ENCODE measurements at regions not wholly inside any gene's neighbourhood (a gene's known extent, or its start where the extent isn't known, plus 50 kb on each side); places are given as distances from the start of the nearest gene placed in this dataset.
A peak's percentile ranks its signal among the peaks of the same experiment; 100 is the strongest.

DNA sequence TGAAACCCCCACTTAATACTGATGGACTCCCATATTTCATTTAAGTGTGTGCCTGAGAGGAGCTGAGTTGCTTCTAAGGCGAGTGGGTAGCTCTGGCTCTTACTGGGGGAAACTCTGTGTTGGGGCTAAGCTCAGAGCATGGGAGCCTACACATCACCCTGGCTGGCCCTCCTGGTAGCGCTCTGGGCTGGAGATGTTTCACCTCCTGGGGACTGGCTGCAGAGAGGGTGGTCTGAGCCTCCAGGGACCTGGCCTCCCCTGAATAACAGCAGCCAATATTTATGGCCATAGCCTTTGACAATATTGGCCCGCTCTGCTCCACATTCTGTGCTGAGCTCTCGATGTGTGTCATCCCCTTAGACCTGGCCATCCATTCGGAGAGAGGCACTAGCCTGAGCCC lies 316.5 kb downstream of the ZNF536 start:
- no peak overlapping the region for H2AFZ ChIP-seq (ENCODE audit: low read length)
- no peak for DNase-seq (ENCODE audit: low read depth in 2 of 2)
- TF ChIP-seq EZH2 (IDR thresholded peaks at IDR 0.05; ENCODE audit: low read length, missing control alignments), result no peak
- TF ChIP-seq, protein P1, sequence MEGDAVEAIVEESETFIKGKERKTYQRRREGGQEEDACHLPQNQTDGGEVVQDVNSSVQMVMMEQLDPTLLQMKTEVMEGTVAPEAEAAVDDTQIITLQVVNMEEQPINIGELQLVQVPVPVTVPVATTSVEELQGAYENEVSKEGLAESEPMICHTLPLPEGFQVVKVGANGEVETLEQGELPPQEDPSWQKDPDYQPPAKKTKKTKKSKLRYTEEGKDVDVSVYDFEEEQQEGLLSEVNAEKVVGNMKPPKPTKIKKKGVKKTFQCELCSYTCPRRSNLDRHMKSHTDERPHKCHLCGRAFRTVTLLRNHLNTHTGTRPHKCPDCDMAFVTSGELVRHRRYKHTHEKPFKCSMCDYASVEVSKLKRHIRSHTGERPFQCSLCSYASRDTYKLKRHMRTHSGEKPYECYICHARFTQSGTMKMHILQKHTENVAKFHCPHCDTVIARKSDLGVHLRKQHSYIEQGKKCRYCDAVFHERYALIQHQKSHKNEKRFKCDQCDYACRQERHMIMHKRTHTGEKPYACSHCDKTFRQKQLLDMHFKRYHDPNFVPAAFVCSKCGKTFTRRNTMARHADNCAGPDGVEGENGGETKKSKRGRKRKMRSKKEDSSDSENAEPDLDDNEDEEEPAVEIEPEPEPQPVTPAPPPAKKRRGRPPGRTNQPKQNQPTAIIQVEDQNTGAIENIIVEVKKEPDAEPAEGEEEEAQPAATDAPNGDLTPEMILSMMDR (conservative IDR thresholded peaks at IDR 0.05 in 1 of 2, IDR thresholded peaks at IDR 0.05 in 1 of 2; ENCODE audit: low read depth in 1 of 2, low read length in 2 of 2), result no peak
- no peak overlapping the region for H3K9ac ChIP-seq (ENCODE audit: insufficient read depth, low read length)
- peaks cover 14% of the 10 kb centered on the region for H3K27me3 ChIP-seq (ENCODE audit: control insufficient read depth, insufficient read depth, low read length)
- no peak overlapping the region for H3K27ac ChIP-seq (ENCODE audit: insufficient read depth, low read length)
- no peak overlapping the region for H3K4me3 ChIP-seq (replicated peaks in 1 of 4; ENCODE audit: control extremely low read depth in 1 of 4, insufficient read depth in 1 of 4, low read depth in 3 of 4, low read length in 4 of 4)
- H4K20me1 ChIP-seq (ENCODE audit: control insufficient read depth, extremely low read depth, insufficient read depth, low read length), result no peaks in the 10 kb centered on the region
- no peaks in the 10 kb centered on the region for H3K36me3 ChIP-seq (ENCODE audit: control insufficient read depth, insufficient read depth, low read length)
- H3K4me1 ChIP-seq (ENCODE audit: control insufficient read depth, extremely low read depth, insufficient read depth, low read length), result no peaks in the 10 kb centered on the region
- H3K4me2 ChIP-seq (ENCODE audit: extremely low read depth, insufficient read depth, low read length), result no peak overlapping the region
- no peaks in the 10 kb centered on the region for H3K79me2 ChIP-seq (ENCODE audit: control insufficient read depth, insufficient read depth, low read length)
- H3K9me3 ChIP-seq (ENCODE audit: control insufficient read depth, insufficient read depth, low read depth, low read length), result no peaks in the 10 kb centered on the region

DNA sequence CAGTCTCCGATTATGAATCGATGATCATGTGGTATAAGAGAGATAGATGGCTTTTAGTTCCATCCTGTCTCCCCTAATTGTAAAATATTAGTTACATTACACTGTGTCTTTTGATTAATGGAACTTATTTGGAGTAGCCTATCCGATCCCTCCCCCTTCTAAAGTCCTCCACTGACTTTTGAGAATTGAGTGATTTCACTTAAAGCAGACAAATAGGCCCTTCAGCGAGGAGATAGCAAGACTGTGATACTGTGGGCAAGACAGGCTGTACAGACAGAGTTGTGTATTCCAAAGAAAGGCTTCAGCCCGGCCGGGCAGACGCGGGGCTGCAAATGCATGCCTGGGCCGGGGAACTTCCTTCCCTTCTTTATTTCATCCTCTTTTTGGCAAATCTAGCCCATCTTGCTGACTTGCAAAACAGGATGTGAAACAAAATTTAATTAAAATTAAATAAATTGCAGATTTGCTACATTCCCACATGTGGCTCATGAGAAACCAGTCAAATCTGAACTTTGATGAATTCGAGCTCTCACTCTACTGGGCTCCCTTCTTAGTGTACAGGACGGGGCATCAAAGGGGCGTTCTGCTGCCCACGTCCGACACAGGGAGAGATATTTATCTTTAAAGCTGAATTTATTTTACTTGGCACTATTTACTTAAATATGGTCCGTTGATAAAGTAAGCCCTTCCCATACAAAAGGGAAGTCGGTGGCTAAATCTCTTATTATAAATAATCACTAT lies 314.8 kb downstream of the ZNF536 start:
- Histone ChIP-seq H3K27ac (ENCODE audit: insufficient read depth, low read length) (no peak overlapping the region), H3K4me1 (ENCODE audit: control insufficient read depth, extremely low read depth, insufficient read depth, low read length) (peaks cover 4% of the 10 kb centered on the region), H3K27me3 (ENCODE audit: control insufficient read depth, insufficient read depth, low read length) (peaks cover 5% of the 10 kb centered on the region), H3K79me2 (ENCODE audit: control insufficient read depth, insufficient read depth, low read length) (no peaks in the 10 kb centered on the region), H3K9ac (ENCODE audit: insufficient read depth, low read length) (no peak overlapping the region), H2AFZ (ENCODE audit: low read length) (no peak overlapping the region), H3K36me3 (ENCODE audit: control insufficient read depth, insufficient read depth, low read length) (no peaks in the 10 kb centered on the region), H3K4me3 (replicated peaks in 1 of 4; ENCODE audit: control extremely low read depth in 1 of 4, insufficient read depth in 1 of 4, low read depth in 3 of 4, low read length in 4 of 4) (no peak overlapping the region), H4K20me1 (ENCODE audit: control insufficient read depth, extremely low read depth, insufficient read depth, low read length) (no peaks in the 10 kb centered on the region), H3K4me2 (ENCODE audit: extremely low read depth, insufficient read depth, low read length) (no peak overlapping the region), H3K9me3 (ENCODE audit: control insufficient read depth, insufficient read depth, low read depth, low read length) (no peaks in the 10 kb centered on the region)
- DNase-seq (ENCODE audit: low read depth in 2 of 2), result no peak
- TF ChIP-seq, protein P1 (conservative IDR thresholded peaks at IDR 0.05 in 1 of 2, IDR thresholded peaks at IDR 0.05 in 1 of 2; ENCODE audit: low read depth in 1 of 2, low read length in 2 of 2), result no peak

DNA sequence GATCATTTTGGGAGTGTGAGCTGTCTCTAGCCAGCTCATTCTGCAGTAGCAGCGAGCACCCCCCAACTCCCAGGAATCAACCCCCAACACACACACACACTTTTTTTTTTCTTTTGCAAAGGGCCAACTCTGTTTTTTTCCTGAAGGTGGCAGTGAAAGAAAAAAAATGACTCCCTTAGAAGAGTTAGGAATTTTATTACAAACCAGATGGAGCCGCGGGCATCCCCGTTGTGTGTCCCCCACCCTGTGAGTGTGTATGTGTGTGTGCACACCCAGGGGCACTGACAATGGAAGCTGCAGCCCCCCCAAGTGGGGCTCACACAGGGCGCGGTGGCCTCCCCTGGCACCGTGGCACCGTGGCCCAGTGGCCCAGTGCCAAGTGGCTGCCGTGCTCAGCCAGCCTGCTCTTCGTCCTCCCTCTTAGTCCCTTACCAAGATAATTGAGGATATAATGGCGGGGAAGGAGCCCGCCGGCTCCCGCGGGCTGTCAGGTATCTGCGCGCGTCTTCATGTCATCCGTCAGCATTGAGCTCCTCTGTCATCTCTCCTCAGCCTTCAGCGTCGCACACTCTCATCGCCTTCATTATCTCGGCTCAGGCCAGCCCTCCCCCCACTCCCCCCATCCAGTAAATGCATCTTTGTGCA lies 314.1 kb downstream of the ZNF536 start:
- H3K4me2 ChIP-seq (ENCODE audit: extremely low read depth, insufficient read depth, low read length), result no peak overlapping the region
- H3K4me1 ChIP-seq (ENCODE audit: control insufficient read depth, extremely low read depth, insufficient read depth, low read length), result peaks cover 4% of the 10 kb centered on the region
- H3K4me3 ChIP-seq (replicated peaks in 1 of 4; ENCODE audit: control extremely low read depth in 1 of 4, insufficient read depth in 1 of 4, low read depth in 3 of 4, low read length in 4 of 4), result peak overlapping the region in 1 of 4 experiments; percentile 14
- H3K9ac ChIP-seq (ENCODE audit: insufficient read depth, low read length), result no peak overlapping the region
- no peaks in the 10 kb centered on the region for H3K9me3 ChIP-seq (ENCODE audit: control insufficient read depth, insufficient read depth, low read depth, low read length)
- DNase-seq (ENCODE audit: low read depth in 2 of 2), result peak; percentile 14 to 40
- no peak for TF ChIP-seq EZH2 (IDR thresholded peaks at IDR 0.05; ENCODE audit: low read length, missing control alignments)
- TF ChIP-seq, protein P1 (conservative IDR thresholded peaks at IDR 0.05 in 1 of 2, IDR thresholded peaks at IDR 0.05 in 1 of 2; ENCODE audit: low read depth in 1 of 2, low read length in 2 of 2), result peak in 1 of 2 donors; percentile 27
- no peak overlapping the region for H3K27ac ChIP-seq (ENCODE audit: insufficient read depth, low read length)
- H3K27me3 ChIP-seq (ENCODE audit: control insufficient read depth, insufficient read depth, low read length), result peaks cover 3% of the 10 kb centered on the region
- no peaks in the 10 kb centered on the region for H3K36me3 ChIP-seq (ENCODE audit: control insufficient read depth, insufficient read depth, low read length)
- no peak overlapping the region for H2AFZ ChIP-seq (ENCODE audit: low read length)
- no peaks in the 10 kb centered on the region for H3K79me2 ChIP-seq (ENCODE audit: control insufficient read depth, insufficient read depth, low read length)
- H4K20me1 ChIP-seq (ENCODE audit: control insufficient read depth, extremely low read depth, insufficient read depth, low read length), result no peaks in the 10 kb centered on the region

All from fibroblast of lung (primary cell).